AG04449 (cell line): ENCODE measurements at regions not wholly inside any gene's neighbourhood (a gene's known extent, or its start where the extent isn't known, plus 50 kb on each side); places are given as distances from the start of the nearest gene placed in this dataset.

Source experiments
- CTCF ChIA-PET: fragments of 350-600 bp; formaldehyde crosslinking; extraction: SDS; loops from one replicate; lab custom pipeline; 2021; ENCODE audit warnings: antibody characterized with exemption; lab: Yijun Ruan, JAX
- POLR2A ChIA-PET: fragments of 400-600, 350-600 bp; formaldehyde crosslinking; extraction: SDS; loops from one replicate; lab custom pipeline; 2020; ENCODE audit warnings: antibody characterized with exemption, inconsistent platforms; lab: Yijun Ruan, JAX
- DNase-seq: peaks from one replicate; pipeline ENCODE4 v3.0.0-alpha.2; 2010; ENCODE audit warnings: low read depth, low spot score
- H3K4me3 ChIP-seq: 2 replicates; pipeline ENCODE4 v1.5.1; 2011; ENCODE audit warnings: low read depth, mild to moderate bottlenecking, control low read depth, low read length
- TF ChIP-seq, protein P1 (sequence below): IDR thresholded peaks from one replicate; pipeline ENCODE4 v1.5.1; 2011; ENCODE audit warnings: mild to moderate bottlenecking, moderate library complexity, low read length, control low read depth, inconsistent platforms; ENCODE audit not compliant: insufficient read depth; ENCODE audit errors: missing control alignments

- ChIA-PET CTCF (no interaction called here), POLR2A (no interaction called here)
- no peak overlapping the region for H3K4me3 ChIP-seq
- no peak for DNase-seq
- TF ChIP-seq, protein P1, sequence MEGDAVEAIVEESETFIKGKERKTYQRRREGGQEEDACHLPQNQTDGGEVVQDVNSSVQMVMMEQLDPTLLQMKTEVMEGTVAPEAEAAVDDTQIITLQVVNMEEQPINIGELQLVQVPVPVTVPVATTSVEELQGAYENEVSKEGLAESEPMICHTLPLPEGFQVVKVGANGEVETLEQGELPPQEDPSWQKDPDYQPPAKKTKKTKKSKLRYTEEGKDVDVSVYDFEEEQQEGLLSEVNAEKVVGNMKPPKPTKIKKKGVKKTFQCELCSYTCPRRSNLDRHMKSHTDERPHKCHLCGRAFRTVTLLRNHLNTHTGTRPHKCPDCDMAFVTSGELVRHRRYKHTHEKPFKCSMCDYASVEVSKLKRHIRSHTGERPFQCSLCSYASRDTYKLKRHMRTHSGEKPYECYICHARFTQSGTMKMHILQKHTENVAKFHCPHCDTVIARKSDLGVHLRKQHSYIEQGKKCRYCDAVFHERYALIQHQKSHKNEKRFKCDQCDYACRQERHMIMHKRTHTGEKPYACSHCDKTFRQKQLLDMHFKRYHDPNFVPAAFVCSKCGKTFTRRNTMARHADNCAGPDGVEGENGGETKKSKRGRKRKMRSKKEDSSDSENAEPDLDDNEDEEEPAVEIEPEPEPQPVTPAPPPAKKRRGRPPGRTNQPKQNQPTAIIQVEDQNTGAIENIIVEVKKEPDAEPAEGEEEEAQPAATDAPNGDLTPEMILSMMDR: no peak
Observed at GRCh38 chr2:236399409-236399808, 135.2 kb upstream of the ASB18 start.

DNA sequence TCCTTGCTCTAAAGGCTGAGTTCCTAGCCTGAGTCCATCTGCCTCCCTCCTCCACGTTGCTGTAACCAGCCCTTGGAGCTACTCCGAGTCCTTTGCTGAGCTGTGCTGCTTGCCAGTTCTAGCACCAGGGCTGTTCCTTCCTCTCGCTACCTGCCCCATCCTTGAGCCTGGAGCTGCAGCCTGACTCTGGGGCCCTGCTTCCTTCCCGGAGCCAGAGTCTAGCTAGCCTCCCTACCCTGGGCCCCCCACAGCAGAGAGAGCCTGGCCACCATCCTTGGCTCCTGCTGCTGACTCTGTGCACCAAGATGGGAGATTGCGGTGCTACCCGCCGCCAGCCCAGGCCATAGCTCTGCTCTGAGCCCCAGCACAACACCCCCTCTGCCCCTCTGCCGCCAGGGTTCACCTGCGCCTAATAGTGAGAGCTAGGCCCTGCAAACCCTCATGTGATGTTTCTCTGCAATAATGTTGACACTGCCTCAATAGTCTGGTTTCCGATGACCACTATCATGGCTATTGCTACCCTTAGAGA lies 135.9 kb upstream of the ASB18 start:
- POLR2A ChIA-PET: no interaction called here
- no peak for DNase-seq
- CTCF ChIA-PET: no interaction called here
- TF ChIP-seq, protein P1: no peak
- no peak overlapping the region for H3K4me3 ChIP-seq

DNA sequence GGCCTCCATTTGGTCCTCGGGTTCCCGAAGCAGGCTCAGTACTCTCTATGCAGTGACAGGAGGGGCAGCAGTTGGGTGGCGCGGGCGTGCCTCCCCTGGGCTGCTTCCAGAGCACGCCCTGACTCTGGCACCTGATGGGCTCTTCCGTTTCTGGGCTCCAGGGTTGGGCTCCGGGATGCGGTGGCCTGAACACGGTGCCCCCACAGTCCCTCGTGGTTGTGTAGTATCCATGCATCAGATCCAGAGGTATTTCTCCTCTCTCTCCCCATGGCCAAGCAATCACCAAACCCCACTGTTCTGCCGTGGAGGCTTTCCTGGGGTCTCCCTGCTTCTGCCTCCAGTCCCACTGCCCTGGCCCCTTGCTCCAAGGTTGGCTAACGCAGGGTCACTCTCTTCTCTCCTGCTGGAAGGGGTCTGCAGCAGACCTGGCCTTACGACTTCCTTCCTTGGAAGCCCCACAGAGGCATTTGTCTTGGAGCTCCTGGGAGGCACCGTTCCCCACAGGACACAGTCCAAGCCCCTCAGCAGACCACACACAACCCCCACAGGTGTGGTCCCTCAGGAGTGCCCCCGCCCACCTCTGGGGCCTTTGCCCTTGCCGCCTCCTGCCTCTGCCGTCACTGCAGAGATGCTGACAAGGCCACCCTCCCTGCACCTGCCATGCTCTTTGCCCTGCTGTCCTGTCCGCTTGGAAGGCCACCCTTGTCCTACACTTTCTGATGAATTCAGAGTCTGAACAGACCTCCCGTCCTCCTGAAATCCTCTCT lies 136.6 kb upstream of the ASB18 start:
- TF ChIP-seq, protein P1: no peak
- no peak for DNase-seq
- ChIA-PET POLR2A (no interaction called here), CTCF (no interaction called here)
- H3K4me3 ChIP-seq: no peak overlapping the region

GRCh38 chr2:236402033-236402790 lies 138.0 kb upstream of the ASB18 start:
- POLR2A ChIA-PET: no interaction called here
- TF ChIP-seq, protein P1: no peak
- CTCF ChIA-PET: no interaction called here
- no peak overlapping the region for H3K4me3 ChIP-seq
- no peak for DNase-seq

DNA sequence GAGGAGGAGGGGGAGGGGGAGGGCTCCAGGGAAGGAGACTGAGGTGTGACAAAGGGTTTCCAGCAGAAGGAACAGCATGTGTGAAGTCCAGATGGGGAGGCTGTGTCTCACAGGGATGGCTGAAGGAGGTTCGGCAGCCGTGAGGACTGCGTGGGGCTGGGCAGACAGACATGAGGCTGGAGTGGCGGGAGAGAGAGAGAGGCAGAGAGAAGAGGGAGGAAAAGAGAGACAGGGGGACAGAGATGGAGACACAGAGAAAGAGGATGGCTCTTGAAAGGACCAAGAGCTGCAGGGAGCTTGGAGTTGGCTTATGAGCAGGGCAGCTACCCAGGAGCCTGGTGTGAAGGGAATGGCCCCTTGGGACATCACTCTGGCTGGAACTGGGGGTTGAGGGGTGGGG lies 138.9 kb upstream of the ASB18 start:
- POLR2A ChIA-PET: no interaction called here
- TF ChIP-seq, protein P1: no peak
- no peak overlapping the region for H3K4me3 ChIP-seq
- CTCF ChIA-PET: no interaction called here
- DNase-seq: no peak

- no peak overlapping the region for H3K4me3 ChIP-seq
- ChIA-PET CTCF (no interaction called here), POLR2A (no interaction called here)
- DNase-seq: no peak
- TF ChIP-seq, protein P1: no peak
Observed at GRCh38 chr2:236403811-236404210, 139.6 kb upstream of the ASB18 start.
